Hematopoietic multipotent progenitor cell treated with erythropoietin and hydrocortisone succinate and interleukin-3 and kit ligand, for 8 days (in vitro differentiated cells): ENCODE measurements at regions not wholly inside any gene's neighbourhood (a gene's known extent, or its start where the extent isn't known, plus 50 kb on each side); places are given as distances from the start of the nearest gene placed in this dataset.
A peak's percentile ranks its signal among the peaks of the same experiment; 100 is the strongest.

Experiments used
- DNase-seq: peaks from one replicate; pipeline ENCODE4 v3.0.0-alpha.2; 2015

GRCh38 chrX:110851780-110852179 lies 56.2 kb upstream of the CHRDL1 start:
- DNase-seq, result peak; percentile 39

- peak; percentile 66 for DNase-seq
Observed at GRCh38 chrX:110847334-110847733, 51.7 kb upstream of the CHRDL1 start.

GRCh38 chrX:110846071-110846470 lies 50.5 kb upstream of the CHRDL1 start:
- DNase-seq, result no peak
